HepG2 (cell line): ENCODE measurements at regions not wholly inside any gene's neighbourhood (a gene's known extent, or its start where the extent isn't known, plus 50 kb on each side); places are given as distances from the start of the nearest gene placed in this dataset.

Experiments used
- ATAC-seq: fragments of 200-7000 bp; cut with Tn5 transposase; 3 replicates; pipeline ENCODE4 v1.9.1; 2020; ENCODE audit warnings: mild to moderate bottlenecking, moderate library complexity
- BruUV-seq: library from RNA; stranded (reverse); fragments of 400-500 nt; replicated peaks from 2 replicates; lab custom pipeline; 2021; lab: Mats Ljungman, UMichigan
- CTCF ChIA-PET: fragments of 300-600 bp; formaldehyde crosslinking; extraction: SDS; loops from one replicate; lab custom pipeline; 2021; ENCODE audit warnings: low total read pairs, inconsistent platforms, low intra/inter-chr PET ratio; lab: Yijun Ruan, JAX
- POLR2A ChIA-PET: fragments of 350-600 bp; sonication (Branson Sonifier 250); formaldehyde crosslinking; loops from one replicate; lab custom pipeline; 2020; ENCODE audit warnings: antibody characterized with exemption, inconsistent platforms; lab: Yijun Ruan, JAX
- DNase-seq: peaks from one replicate; pipeline ENCODE4 v3.0.0-alpha.2; 2015; ENCODE audit warnings: low spot score
- FAIRE-seq: peaks from 3 replicates; lab custom pipeline; 2011; peaks lifted over from hg19 to GRCh38; lab: Jason Lieb, UNC
- H2AFZ ChIP-seq: one replicate; pipeline ENCODE4 v1.6.1; 2011; ENCODE audit warnings: low read length, inconsistent platforms
- H3K27ac ChIP-seq: fragments of 300-600 bp; 3 replicates; pipeline ENCODE4 v1.8.0; 2011; ENCODE audit warnings: mixed run types, mild to moderate bottlenecking, mixed read lengths, low read length, inconsistent platforms; ENCODE audit not compliant: insufficient read depth; ENCODE audit errors: extremely low read length
- H3K27me3 ChIP-seq, 2 experiments: fragments of 200-600 bp in 1 of 2; 2 replicates in 1 of 2; 3 replicates in 1 of 2; pipeline versions ENCODE4 v1.6.0 to v1.8.0; 2011; ENCODE audit warnings: low read length in 2 of 2, mild to moderate bottlenecking in 2 of 2, moderate library complexity in 2 of 2, inconsistent platforms in 1 of 2; ENCODE audit not compliant: insufficient read depth in 2 of 2, control insufficient read depth in 1 of 2
- H3K36me3 ChIP-seq, 2 experiments: fragments of 200-600 bp in 1 of 2; replicated peaks in 1 of 2; 2 replicates in 1 of 2; 3 replicates in 1 of 2; pipeline versions ENCODE4 v1.5.1 to v1.8.0; 2011; ENCODE audit warnings: low read length in 2 of 2, inconsistent platforms in 1 of 2; ENCODE audit not compliant: insufficient read depth in 2 of 2, control insufficient read depth in 1 of 2
- H3K4me1 ChIP-seq: 2 replicates; pipeline ENCODE4 v1.5.1; 2012; ENCODE audit warnings: low read length, inconsistent platforms; ENCODE audit not compliant: insufficient read depth
- H3K4me2 ChIP-seq: 2 replicates; pipeline ENCODE4 v1.6.0; 2011; ENCODE audit warnings: low read depth, low read length, inconsistent platforms
- H3K4me3 ChIP-seq, 3 experiments: fragments of 200-600 bp in 1 of 3; sonication (generic), shearing (Covaris generic) in 1 of 3; replicated peaks in 1 of 3; 2 replicates each; pipeline ENCODE4 v1.5.1; 2011 to 2016; ENCODE audit warnings: low read length in 3 of 3, inconsistent platforms in 2 of 3, low read depth in 2 of 3, mild to moderate bottlenecking in 2 of 3, control low read depth in 1 of 3, mixed read lengths in 1 of 3; ENCODE audit not compliant: insufficient read depth in 1 of 3
- H3K79me2 ChIP-seq: one replicate; pipeline ENCODE4 v1.6.1; 2011; ENCODE audit warnings: low read length, inconsistent platforms; ENCODE audit not compliant: insufficient read depth
- H3K9ac ChIP-seq: 2 replicates; pipeline ENCODE4 v1.6.0; 2011; ENCODE audit warnings: mild to moderate bottlenecking, low read depth, low read length, inconsistent platforms; ENCODE audit not compliant: insufficient read depth
- H3K9me3 ChIP-seq: 2 replicates; pipeline ENCODE4 v1.5.1; 2012; ENCODE audit warnings: mild to moderate bottlenecking, low read length
- H4K20me1 ChIP-seq: 2 replicates; pipeline ENCODE4 v1.6.0; 2011; ENCODE audit warnings: inconsistent platforms, mild to moderate bottlenecking, low read length, moderate library complexity; ENCODE audit not compliant: insufficient read depth
- BRCA1 ChIP-seq: sonication (generic); formaldehyde crosslinking; IDR thresholded peaks from 2 replicates; pipeline ENCODE4 v1.4.0; 2020; ENCODE audit warnings: missing genetic modification reagents
- ELF4 ChIP-seq: sonication (generic); formaldehyde crosslinking; IDR thresholded peaks from 2 replicates; pipeline ENCODE4 v1.5.0; 2020; ENCODE audit warnings: missing genetic modification reagents, mild to moderate bottlenecking, moderate library complexity, borderline replicate concordance
- MAFF ChIP-seq: IDR thresholded peaks from 2 replicates; pipeline ENCODE4 v1.6.1; 2011; ENCODE audit warnings: low read depth, low read length, improper control_type of control experiment
- MAFK ChIP-seq, 2 experiments: IDR thresholded peaks in 1 of 2; conservative IDR thresholded peaks in 1 of 2; 2 replicates each; pipeline ENCODE4 v1.6.1; 2011; ENCODE audit warnings: improper control_type of control experiment in 2 of 2, low read length in 2 of 2
- ZFX ChIP-seq: sonication (generic); formaldehyde crosslinking; IDR thresholded peaks from 2 replicates; pipeline ENCODE4 v1.4.0; 2020; ENCODE audit warnings: mild to moderate bottlenecking, low read depth, missing genetic modification reagents, moderate library complexity
- ZNF317 ChIP-seq: sonication (generic); formaldehyde crosslinking; IDR thresholded peaks from 2 replicates; pipeline ENCODE4 v1.5.0; 2020; ENCODE audit warnings: mild to moderate bottlenecking, missing genetic modification reagents
- ZNF451 ChIP-seq: sonication (generic); formaldehyde crosslinking; IDR thresholded peaks from 2 replicates; pipeline ENCODE4 v1.5.0; 2020; ENCODE audit warnings: mild to moderate bottlenecking, missing genetic modification reagents
- ZNF572 ChIP-seq: sonication (generic); formaldehyde crosslinking; IDR thresholded peaks from 2 replicates; pipeline ENCODE4 v1.5.1; 2020; ENCODE audit warnings: mild to moderate bottlenecking, missing genetic modification reagents
- ZNF703 ChIP-seq: sonication (generic); formaldehyde crosslinking; IDR thresholded peaks from 2 replicates; pipeline ENCODE4 v1.5.1; 2020; ENCODE audit warnings: missing genetic modification reagents, mild to moderate bottlenecking, moderate library complexity, borderline replicate concordance
- ZNF775 ChIP-seq: sonication (generic); formaldehyde crosslinking; IDR thresholded peaks from 2 replicates; pipeline ENCODE4 v1.4.0; 2020; ENCODE audit warnings: missing genetic modification reagents, mild to moderate bottlenecking, moderate library complexity, borderline replicate concordance
- WGBS: methylation state at CpG from one replicate; pipeline ENCODE4 v1.1.6; 2017; ENCODE audit warnings: low lambda C conversion rate; 5-methylcytosine and 5-hydroxymethylcytosine counted together
- in situ Hi-C: cut with HindIII; loops from 2 replicates; pipeline ENCODE4 v1.10.0; 2017; ENCODE audit warnings: low pct_unique_long_range_greater_than_20kb; ENCODE audit not compliant: extremely low pct_ligation_motif_present
- intact Hi-C: fragments of 100-400 bp; cut with micrococcal nuclease; formaldehyde crosslinking; loops from one replicate; pipeline ENCODE4 v1.10.0; 2022; ENCODE audit not compliant: unreplicated experiment
- TF ChIP-seq, protein P1 (sequence below): sonication (generic); formaldehyde crosslinking; IDR thresholded peaks from 2 replicates; pipeline ENCODE4 v1.4.0; 2020; ENCODE audit warnings: missing genetic modification reagents

DNA sequence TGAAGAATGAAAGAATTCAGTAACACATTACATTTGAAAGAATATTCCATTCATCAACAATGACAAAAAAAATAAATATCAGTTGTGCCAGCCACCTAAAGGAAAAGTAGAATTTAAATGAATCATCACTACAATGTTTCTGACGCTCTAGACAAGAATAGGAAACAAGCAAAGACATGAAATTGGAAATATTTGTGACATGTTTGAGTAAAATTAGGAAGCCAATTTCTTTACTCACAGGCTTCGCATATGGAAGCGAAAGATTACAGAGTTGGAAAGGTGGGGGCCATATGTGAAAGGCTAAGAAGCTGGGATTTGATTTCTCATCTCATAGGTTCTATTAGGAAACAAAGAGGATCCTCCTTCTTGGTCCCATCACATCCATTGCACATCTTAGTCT is 279.0 kb downstream of the IPO8 start (continued):
- TF ChIP-seq, protein P1, sequence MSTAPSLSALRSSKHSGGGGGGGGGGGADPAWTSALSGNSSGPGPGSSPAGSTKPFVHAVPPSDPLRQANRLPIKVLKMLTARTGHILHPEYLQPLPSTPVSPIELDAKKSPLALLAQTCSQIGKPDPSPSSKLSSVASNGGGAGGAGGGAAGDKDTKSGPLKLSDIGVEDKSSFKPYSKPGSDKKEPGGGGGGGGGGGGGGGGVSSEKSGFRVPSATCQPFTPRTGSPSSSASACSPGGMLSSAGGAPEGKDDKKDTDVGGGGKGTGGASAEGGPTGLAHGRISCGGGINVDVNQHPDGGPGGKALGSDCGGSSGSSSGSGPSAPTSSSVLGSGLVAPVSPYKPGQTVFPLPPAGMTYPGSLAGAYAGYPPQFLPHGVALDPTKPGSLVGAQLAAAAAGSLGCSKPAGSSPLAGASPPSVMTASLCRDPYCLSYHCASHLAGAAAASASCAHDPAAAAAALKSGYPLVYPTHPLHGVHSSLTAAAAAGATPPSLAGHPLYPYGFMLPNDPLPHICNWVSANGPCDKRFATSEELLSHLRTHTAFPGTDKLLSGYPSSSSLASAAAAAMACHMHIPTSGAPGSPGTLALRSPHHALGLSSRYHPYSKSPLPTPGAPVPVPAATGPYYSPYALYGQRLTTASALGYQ (CRISPR knock-in tag) = no peak
- no peak for TF ChIP-seq ZNF451
- no peak for TF ChIP-seq ZNF703
- no peak for TF ChIP-seq ZNF317 (CRISPR knock-in tag)
- TF ChIP-seq ZNF775 = no peak
- TF ChIP-seq, all 625 proteins: peak for 0

DNA sequence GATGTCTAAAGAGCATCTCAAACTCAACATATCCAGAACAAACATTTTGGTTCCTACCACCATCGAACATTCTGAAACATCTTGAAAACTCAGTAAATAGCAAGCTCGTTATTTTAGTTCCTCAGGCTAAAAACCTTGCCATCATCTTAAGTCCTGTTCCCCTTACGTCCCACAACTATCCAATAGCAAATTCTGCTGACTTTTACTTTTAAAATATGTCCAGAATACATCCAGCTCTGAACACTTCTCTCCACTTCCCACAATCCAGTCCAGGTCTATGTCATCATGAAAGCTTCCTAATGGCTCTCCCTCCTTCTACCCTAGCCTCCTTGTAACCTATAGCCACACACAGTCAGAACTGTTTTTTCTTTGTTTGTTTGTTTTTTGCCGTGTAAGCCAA is 279.9 kb downstream of the IPO8 start:
- H3K4me2 ChIP-seq = no peak overlapping the region
- TF ChIP-seq ZNF572 (CRISPR knock-in tag) = no peak
- peak; percentile 19 to 27; a peak in 1 of 4 replicates for TF ChIP-seq MAFK (conservative IDR thresholded peaks at IDR 0.05 in 1 of 2, IDR thresholded peaks at IDR 0.05 in 1 of 2; ENCODE audit: low read length in 2 of 2)
- no peak for TF ChIP-seq BRCA1 (CRISPR knock-in tag)
- no peak for TF ChIP-seq ZFX (CRISPR knock-in tag)
- TF ChIP-seq ELF4 = no peak
- 0 out of 2 replicates have a peak, but pooled peaks have one; percentile 3 for TF ChIP-seq MAFF
- DNase-seq (no peak), ATAC-seq (no peak), FAIRE-seq (no peak)
- in situ Hi-C loops = no loop called here
- no TSS peak for BruUV-seq
- 0 out of 2 replicates have a peak, but pooled peaks cover 4% of the 10 kb centered on the region for H3K9me3 ChIP-seq
- WGBS = 9% methylated on average over 4 of the region's 4 CpGs
- intact Hi-C loops = no loop called here
- no peaks in the 10 kb centered on the region for H3K36me3 ChIP-seq
- H3K79me2 ChIP-seq = no peaks in the 10 kb centered on the region
- H3K4me1 ChIP-seq = no peaks in the 10 kb centered on the region
- no peak overlapping the region for H3K9ac ChIP-seq
- H2AFZ ChIP-seq = no peak overlapping the region
- ChIA-PET CTCF (no interaction called here), POLR2A (no interaction called here)
- no peak overlapping the region for H3K27ac ChIP-seq
- H4K20me1 ChIP-seq = no peaks in the 10 kb centered on the region
- no peak overlapping the region for H3K4me3 ChIP-seq
- no peaks in the 10 kb centered on the region for H3K27me3 ChIP-seq
